ENCODE measurements at regions not wholly inside any gene's neighbourhood (a gene's known extent, or its start where the extent isn't known, plus 50 kb on each side); places are given as distances from the start of the nearest gene placed in this dataset.

GRCh38 chrX:87370865-87371264, 146.7 kb upstream of the KLHL4 start:
- DNase-seq (ENCODE audit: low spot score), result no peak
- no peaks in the 10 kb centered on the region for H3K9me3 ChIP-seq (ENCODE audit: low read depth)
- TF ChIP-seq, protein P1, sequence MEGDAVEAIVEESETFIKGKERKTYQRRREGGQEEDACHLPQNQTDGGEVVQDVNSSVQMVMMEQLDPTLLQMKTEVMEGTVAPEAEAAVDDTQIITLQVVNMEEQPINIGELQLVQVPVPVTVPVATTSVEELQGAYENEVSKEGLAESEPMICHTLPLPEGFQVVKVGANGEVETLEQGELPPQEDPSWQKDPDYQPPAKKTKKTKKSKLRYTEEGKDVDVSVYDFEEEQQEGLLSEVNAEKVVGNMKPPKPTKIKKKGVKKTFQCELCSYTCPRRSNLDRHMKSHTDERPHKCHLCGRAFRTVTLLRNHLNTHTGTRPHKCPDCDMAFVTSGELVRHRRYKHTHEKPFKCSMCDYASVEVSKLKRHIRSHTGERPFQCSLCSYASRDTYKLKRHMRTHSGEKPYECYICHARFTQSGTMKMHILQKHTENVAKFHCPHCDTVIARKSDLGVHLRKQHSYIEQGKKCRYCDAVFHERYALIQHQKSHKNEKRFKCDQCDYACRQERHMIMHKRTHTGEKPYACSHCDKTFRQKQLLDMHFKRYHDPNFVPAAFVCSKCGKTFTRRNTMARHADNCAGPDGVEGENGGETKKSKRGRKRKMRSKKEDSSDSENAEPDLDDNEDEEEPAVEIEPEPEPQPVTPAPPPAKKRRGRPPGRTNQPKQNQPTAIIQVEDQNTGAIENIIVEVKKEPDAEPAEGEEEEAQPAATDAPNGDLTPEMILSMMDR (IDR thresholded peaks at IDR 0.05; ENCODE audit: poor library complexity), result no peak
- no peak for TF ChIP-seq EZH2phosphoT487 (IDR thresholded peaks at IDR 0.05; ENCODE audit: low read depth, severe bottlenecking, unreplicated experiment)
- TF ChIP-seq EZH2 (IDR thresholded peaks at IDR 0.05; ENCODE audit: borderline replicate concordance), result no peak
- no peak overlapping the region for H3K27ac ChIP-seq
- WGBS (ENCODE audit: low lambda C conversion rate, missing lambda C conversion rate), result 98% methylated on average over 2 of the region's 2 CpGs
- H3K36me3 ChIP-seq (replicated peaks; ENCODE audit: insufficient read depth, low read depth), result no peaks in the 10 kb centered on the region
- H4K20me1 ChIP-seq (ENCODE audit: insufficient read depth, poor library complexity, severe bottlenecking), result no peaks in the 10 kb centered on the region
- no peak overlapping the region for H3K4me3 ChIP-seq
- no peak overlapping the region for H2AFZ ChIP-seq
- H3K4me2 ChIP-seq, result no peak overlapping the region
- no peaks in the 10 kb centered on the region for H3K9me2 ChIP-seq (replicated peaks; ENCODE audit: insufficient read depth)
- H3K79me2 ChIP-seq, result no peaks in the 10 kb centered on the region
- H3K27me3 ChIP-seq, result no peaks in the 10 kb centered on the region
- no peaks in the 10 kb centered on the region for H3K4me1 ChIP-seq (ENCODE audit: insufficient read depth)

DNA sequence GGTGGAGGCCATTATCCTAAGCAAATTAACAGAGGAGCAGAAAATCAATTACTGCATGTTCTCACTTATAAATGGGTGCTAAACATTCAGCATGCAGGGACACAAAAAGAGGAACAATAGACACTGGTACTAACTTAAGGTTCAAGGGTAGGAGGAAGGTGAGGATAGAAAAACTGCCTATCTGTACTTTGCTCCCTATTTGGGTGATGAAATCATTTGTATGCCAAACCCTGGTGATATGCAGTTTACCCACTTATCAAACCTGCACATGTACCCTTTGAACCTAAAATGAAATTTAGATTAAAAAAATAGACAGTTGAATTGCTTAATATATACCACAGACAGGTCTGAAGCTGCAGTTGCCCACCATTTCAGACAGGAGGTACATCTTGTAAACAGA, 143.3 kb upstream of the KLHL4 start:
- TF ChIP-seq, protein P1 (IDR thresholded peaks at IDR 0.05; ENCODE audit: poor library complexity), result no peak
- TF ChIP-seq EZH2 (IDR thresholded peaks at IDR 0.05; ENCODE audit: borderline replicate concordance) (no peak), EZH2phosphoT487 (IDR thresholded peaks at IDR 0.05; ENCODE audit: low read depth, severe bottlenecking, unreplicated experiment) (no peak)
- no peaks in the 10 kb centered on the region for H3K4me1 ChIP-seq (ENCODE audit: insufficient read depth)

DNA sequence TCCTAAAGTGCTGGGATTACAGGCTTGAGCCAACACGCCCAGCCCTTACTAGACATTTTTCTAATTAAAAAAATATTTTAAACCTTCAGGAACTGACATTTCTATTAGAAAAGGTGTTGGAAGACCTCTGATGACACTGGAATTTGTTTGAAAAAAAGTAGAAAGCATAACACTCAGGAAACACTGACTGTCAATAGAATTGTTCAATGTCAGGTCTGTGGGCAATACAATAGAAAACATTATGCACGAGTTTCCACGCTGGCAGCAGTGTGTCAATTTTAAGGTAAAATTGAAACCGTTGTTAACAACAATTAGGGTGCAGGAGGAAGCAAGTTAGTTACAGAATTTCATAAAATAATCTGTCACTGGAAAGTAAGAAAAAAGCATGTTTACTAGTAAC, 140.7 kb upstream of the KLHL4 start:
- no peak overlapping the region for H2AFZ ChIP-seq
- WGBS (ENCODE audit: low lambda C conversion rate, missing lambda C conversion rate), result 91% methylated on average over 4 of the region's 4 CpGs

More for the DNA sequence above, 143.3 kb upstream of the KLHL4 start:
- no peaks in the 10 kb centered on the region for H3K9me3 ChIP-seq (ENCODE audit: low read depth)
- no peak overlapping the region for H3K4me3 ChIP-seq
- H4K20me1 ChIP-seq (ENCODE audit: insufficient read depth, poor library complexity, severe bottlenecking), result no peaks in the 10 kb centered on the region
- no peak overlapping the region for H3K27ac ChIP-seq
- H3K27me3 ChIP-seq, result no peaks in the 10 kb centered on the region
- H3K4me2 ChIP-seq, result no peak overlapping the region
- no peaks in the 10 kb centered on the region for H3K79me2 ChIP-seq
- DNase-seq (ENCODE audit: low spot score), result no peak
- H2AFZ ChIP-seq, result no peak overlapping the region
- H3K9me2 ChIP-seq (replicated peaks; ENCODE audit: insufficient read depth), result no peaks in the 10 kb centered on the region
- no peaks in the 10 kb centered on the region for H3K36me3 ChIP-seq (replicated peaks; ENCODE audit: insufficient read depth, low read depth)

More for the DNA sequence above, 140.7 kb upstream of the KLHL4 start:
- H4K20me1 ChIP-seq (ENCODE audit: insufficient read depth, poor library complexity, severe bottlenecking), result no peaks in the 10 kb centered on the region
- H3K36me3 ChIP-seq (replicated peaks; ENCODE audit: insufficient read depth, low read depth), result no peaks in the 10 kb centered on the region
- H3K4me2 ChIP-seq, result no peak overlapping the region
- H3K27me3 ChIP-seq, result no peaks in the 10 kb centered on the region
- no peak overlapping the region for H3K4me3 ChIP-seq
- no peak for DNase-seq (ENCODE audit: low spot score)
- no peak overlapping the region for H3K27ac ChIP-seq
- H3K9me2 ChIP-seq (replicated peaks; ENCODE audit: insufficient read depth), result no peaks in the 10 kb centered on the region
- no peaks in the 10 kb centered on the region for H3K79me2 ChIP-seq
- TF ChIP-seq, protein P1 (IDR thresholded peaks at IDR 0.05; ENCODE audit: poor library complexity), result no peak
- no peak for TF ChIP-seq EZH2 (IDR thresholded peaks at IDR 0.05; ENCODE audit: borderline replicate concordance)
- no peaks in the 10 kb centered on the region for H3K4me1 ChIP-seq (ENCODE audit: insufficient read depth)
- no peaks in the 10 kb centered on the region for H3K9me3 ChIP-seq (ENCODE audit: low read depth)

Data from hepatocyte (in vitro differentiated cells).